CD4-positive, alpha-beta T cell treated with Interleukin-6 for 4 hours (primary cell): ENCODE measurements at regions not wholly inside any gene's neighbourhood (a gene's known extent, or its start where the extent isn't known, plus 50 kb on each side); places are given as distances from the start of the nearest gene placed in this dataset.

Experiments
- DNase-seq: peaks from one replicate; pipeline ENCODE4 v3.0.0-alpha.2; 2020; ENCODE audit warnings: mixed read lengths

GRCh38 chr9:36461323-36461722 lies 61.3 kb upstream of the RNF38 start:
- DNase-seq = no peak

- peak; percentile 77 for DNase-seq
These were observed 58.4 kb upstream of the RNF38 start for GRCh38 chr9:36458430-36458915.

DNA sequence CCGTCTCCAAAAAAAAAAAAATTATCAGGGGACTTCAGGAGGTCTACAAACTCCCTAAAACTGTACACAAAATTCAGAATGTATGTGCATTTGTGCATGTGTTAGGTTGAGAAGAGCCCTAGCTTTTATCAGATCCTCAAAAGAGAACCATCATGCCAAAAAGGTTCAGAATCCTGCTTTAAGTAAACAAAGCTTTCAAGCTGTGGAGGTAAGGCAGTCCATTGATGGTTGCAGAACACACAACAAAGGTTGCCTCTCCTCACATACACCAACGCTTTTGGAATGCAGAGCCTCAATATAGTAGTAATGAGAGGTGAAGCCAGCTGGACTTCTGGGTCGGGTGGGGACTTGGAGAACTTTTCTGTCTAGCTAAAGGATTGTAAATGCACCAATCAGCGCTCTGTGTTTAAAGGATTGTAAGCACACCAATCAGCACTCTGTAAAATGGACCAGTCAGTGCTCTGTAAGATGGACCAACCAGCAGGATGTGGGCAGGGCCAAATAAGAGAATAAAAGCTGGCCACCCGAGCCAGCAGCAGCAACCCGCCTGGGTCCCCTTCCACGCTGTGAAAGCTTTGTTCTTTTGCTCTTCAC lies 57.9 kb upstream of the RNF38 start:
- DNase-seq = no peak

DNA sequence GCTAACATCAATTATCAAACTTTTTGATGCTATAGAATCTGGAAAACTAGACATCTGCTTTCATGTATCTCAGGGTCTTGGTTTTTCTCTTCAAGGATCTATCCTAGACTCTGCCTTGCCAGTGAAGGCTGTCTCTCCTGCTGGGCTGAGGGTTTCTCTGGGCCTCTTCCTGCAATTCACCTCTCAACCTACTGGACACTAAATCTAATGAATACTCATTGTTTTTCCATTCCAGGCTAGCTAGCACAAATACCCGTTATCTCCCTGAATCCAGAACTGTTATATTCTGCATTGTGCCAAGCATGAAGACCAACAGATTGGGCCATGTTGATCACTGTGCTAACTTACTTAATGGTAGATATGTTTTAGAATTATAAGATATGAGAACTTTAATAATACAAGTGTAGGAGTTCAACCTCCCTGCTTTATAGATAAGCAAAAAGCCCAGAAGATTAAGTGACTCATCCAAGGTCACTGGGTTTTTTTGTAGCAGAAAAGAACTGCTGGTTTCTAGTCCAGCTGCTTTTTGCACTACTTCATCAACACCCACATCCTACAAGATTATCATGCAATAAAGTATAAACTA lies 56.5 kb upstream of the RNF38 start:
- no peak for DNase-seq

GRCh38 chr9:36451949-36452348 lies 51.9 kb upstream of the RNF38 start:
- DNase-seq = no peak

GRCh38 chr9:36450110-36450732 lies 50.2 kb upstream of the RNF38 start:
- peak; percentile 52 for DNase-seq
